ENCODE measurements at regions not wholly inside any gene's neighbourhood (a gene's known extent, or its start where the extent isn't known, plus 50 kb on each side); places are given as distances from the start of the nearest gene placed in this dataset.

DNA sequence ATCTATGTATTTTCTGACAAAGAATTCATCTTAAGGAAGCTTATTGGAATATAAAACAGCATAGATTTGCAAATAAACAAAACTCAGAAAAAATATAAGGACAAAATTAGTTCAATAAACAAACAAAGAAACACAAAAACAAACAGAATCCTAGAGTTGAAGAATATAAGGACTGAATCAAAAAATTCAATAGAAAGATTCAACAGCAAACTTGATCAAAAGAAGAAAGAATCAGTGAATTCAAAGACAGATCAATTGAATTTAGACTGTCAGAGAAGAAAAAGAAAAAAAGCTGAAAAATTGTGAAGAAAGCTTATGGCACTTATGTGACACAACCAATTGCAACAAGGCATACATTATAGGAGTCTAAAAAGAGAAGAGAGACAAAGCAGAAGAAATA lies 770.0 kb upstream of the RGS18 start:
- H3K4me3 ChIP-seq: no peak overlapping the region
- H3K4me1 ChIP-seq: no peaks in the 10 kb centered on the region
- intact Hi-C loops (cut with DNase I): no loop called here
- no peaks in the 10 kb centered on the region for H3K27me3 ChIP-seq
- no peaks in the 10 kb centered on the region for H3K9me3 ChIP-seq
- H3K27ac ChIP-seq: no peak overlapping the region
- no peaks in the 10 kb centered on the region for H3K36me3 ChIP-seq
- TF ChIP-seq POLR2AphosphoS5 (IDR thresholded peaks at IDR 0.05; ENCODE audit: insufficient read depth in 1 of 2, low read depth in 1 of 2): no peak
- TF ChIP-seq POLR2A (IDR thresholded peaks at IDR 0.05): no peak
- TF ChIP-seq, protein P1, sequence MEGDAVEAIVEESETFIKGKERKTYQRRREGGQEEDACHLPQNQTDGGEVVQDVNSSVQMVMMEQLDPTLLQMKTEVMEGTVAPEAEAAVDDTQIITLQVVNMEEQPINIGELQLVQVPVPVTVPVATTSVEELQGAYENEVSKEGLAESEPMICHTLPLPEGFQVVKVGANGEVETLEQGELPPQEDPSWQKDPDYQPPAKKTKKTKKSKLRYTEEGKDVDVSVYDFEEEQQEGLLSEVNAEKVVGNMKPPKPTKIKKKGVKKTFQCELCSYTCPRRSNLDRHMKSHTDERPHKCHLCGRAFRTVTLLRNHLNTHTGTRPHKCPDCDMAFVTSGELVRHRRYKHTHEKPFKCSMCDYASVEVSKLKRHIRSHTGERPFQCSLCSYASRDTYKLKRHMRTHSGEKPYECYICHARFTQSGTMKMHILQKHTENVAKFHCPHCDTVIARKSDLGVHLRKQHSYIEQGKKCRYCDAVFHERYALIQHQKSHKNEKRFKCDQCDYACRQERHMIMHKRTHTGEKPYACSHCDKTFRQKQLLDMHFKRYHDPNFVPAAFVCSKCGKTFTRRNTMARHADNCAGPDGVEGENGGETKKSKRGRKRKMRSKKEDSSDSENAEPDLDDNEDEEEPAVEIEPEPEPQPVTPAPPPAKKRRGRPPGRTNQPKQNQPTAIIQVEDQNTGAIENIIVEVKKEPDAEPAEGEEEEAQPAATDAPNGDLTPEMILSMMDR (IDR thresholded peaks at IDR 0.05): no peak
- DNase-seq (ENCODE audit: extremely low spot score in 2 of 2): no peak

DNA sequence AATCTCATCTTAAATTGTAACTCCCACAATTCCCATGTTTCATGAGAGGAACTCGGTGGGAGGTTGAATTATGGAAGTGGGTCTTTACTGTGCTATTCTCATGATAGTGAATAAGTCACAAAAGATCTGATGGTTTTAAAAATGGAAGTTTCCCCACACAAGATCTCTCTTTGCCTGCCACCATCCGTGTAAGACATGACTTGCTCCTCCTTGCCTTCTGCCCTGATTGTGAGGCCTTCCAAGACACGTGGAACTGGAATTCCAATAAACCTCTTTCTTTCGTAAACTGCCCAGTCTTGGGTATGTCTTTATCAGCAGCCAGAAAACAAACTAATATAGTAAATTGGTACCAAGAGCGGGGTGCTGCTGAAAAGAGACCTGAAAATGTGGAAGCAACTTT lies 761.6 kb upstream of the RGS18 start:
- no peak overlapping the region for H3K27ac ChIP-seq
- H3K9me3 ChIP-seq: no peaks in the 10 kb centered on the region
- no peak overlapping the region for H3K4me3 ChIP-seq
- no peak for DNase-seq (ENCODE audit: extremely low spot score in 2 of 2)
- no peaks in the 10 kb centered on the region for H3K36me3 ChIP-seq
- intact Hi-C loops (cut with DNase I): no loop called here
- no peaks in the 10 kb centered on the region for H3K4me1 ChIP-seq
- TF ChIP-seq POLR2A (IDR thresholded peaks at IDR 0.05): no peak
- TF ChIP-seq, protein P1 (IDR thresholded peaks at IDR 0.05): no peak
- no peak for TF ChIP-seq POLR2AphosphoS5 (IDR thresholded peaks at IDR 0.05; ENCODE audit: insufficient read depth in 1 of 2, low read depth in 1 of 2)
- H3K27me3 ChIP-seq: no peaks in the 10 kb centered on the region

DNA sequence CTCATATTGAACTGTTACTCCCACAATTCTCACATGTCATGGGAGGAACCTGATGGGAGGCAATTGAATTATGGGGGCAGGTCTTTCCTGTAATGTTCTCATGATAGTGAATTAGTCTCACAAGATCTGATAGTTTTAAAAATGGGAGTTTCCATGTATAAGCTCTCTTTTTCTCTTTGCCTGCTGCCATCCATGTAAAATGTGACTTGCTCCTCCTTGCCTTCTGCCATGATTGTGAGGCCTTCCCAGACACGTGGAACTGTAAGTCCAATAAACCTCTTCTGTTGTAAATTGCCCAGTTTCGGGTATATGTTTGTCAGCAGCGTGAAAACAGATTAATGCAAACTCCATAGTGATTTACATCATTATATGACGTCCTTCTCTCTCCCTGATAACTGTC lies 759.7 kb upstream of the RGS18 start:
- intact Hi-C loops (cut with DNase I): no loop called here
- Histone ChIP-seq H3K9me3 (no peaks in the 10 kb centered on the region), H3K4me1 (no peaks in the 10 kb centered on the region), H3K4me3 (no peak overlapping the region), H3K36me3 (no peaks in the 10 kb centered on the region), H3K27me3 (no peaks in the 10 kb centered on the region), H3K27ac (no peak overlapping the region)
- no peak for DNase-seq (ENCODE audit: extremely low spot score in 2 of 2)
- TF ChIP-seq, protein P1 (IDR thresholded peaks at IDR 0.05): no peak
- TF ChIP-seq POLR2AphosphoS5 (IDR thresholded peaks at IDR 0.05; ENCODE audit: insufficient read depth in 1 of 2, low read depth in 1 of 2) (no peak), POLR2A (IDR thresholded peaks at IDR 0.05) (no peak)

DNA sequence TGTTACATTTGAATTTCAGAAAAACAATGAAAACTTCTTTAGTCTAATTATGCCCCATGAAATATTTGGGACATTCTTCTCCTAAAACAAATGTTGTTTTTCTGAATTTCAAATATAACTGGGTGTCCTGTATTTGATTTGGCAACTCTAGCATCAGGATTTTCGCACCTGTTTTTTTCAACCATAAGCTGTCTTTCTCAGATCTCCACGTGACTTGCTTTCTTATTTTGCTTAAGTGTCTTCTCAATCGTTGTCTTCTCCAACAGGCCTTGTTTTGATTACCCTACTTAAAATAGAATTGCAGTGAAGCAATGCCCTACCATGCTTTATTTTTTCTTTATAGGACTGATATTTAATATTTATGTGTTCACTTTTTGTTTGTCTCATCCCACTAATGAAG lies 752.8 kb upstream of the RGS18 start:
- no peaks in the 10 kb centered on the region for H3K27me3 ChIP-seq
- intact Hi-C loops (cut with DNase I): no loop called here
- no peak overlapping the region for H3K27ac ChIP-seq
- DNase-seq (ENCODE audit: extremely low spot score in 2 of 2): no peak
- H3K4me1 ChIP-seq: no peaks in the 10 kb centered on the region
- H3K36me3 ChIP-seq: no peaks in the 10 kb centered on the region
- no peak for TF ChIP-seq POLR2A (IDR thresholded peaks at IDR 0.05)
- TF ChIP-seq POLR2AphosphoS5 (IDR thresholded peaks at IDR 0.05; ENCODE audit: insufficient read depth in 1 of 2, low read depth in 1 of 2): no peak
- TF ChIP-seq, protein P1 (IDR thresholded peaks at IDR 0.05): no peak
- H3K9me3 ChIP-seq: no peaks in the 10 kb centered on the region
- no peak overlapping the region for H3K4me3 ChIP-seq

DNA sequence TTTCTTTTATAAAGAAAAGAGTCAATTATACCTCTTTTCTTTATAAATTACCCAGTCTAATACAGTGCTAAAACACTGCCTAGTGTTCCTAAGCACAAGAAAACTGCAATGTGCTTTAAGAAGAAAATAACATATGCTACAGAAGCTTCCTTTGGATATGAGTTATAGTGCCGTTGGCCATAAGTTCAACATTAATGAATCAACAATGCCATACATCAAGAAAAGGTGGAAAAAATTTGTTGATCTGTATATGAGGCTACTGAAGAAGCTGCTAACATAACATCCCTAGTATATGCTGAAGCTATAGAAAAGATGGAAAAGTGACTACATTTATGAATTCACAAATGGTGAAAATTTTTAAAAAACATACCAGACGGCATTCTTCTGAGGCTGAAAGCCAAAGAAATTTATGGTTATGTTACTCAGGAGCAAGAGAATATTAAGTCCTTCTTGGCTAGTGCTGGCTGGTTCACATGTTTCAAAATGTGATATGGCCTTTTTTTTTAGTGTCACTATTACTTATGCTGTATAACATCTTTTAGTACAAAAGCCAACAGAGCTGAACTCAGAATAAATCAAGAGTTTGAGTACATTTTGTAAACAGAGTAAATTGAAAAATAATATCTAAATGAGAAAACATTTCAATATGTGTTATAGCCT lies 743.2 kb upstream of the RGS18 start:
- H3K36me3 ChIP-seq: no peaks in the 10 kb centered on the region
- no peaks in the 10 kb centered on the region for H3K27me3 ChIP-seq
- no peaks in the 10 kb centered on the region for H3K9me3 ChIP-seq
- H3K27ac ChIP-seq: no peak overlapping the region
- no peaks in the 10 kb centered on the region for H3K4me1 ChIP-seq
- H3K4me3 ChIP-seq: no peak overlapping the region
- TF ChIP-seq POLR2AphosphoS5 (IDR thresholded peaks at IDR 0.05; ENCODE audit: insufficient read depth in 1 of 2, low read depth in 1 of 2): no peak
- TF ChIP-seq, protein P1 (IDR thresholded peaks at IDR 0.05): no peak
- TF ChIP-seq POLR2A (IDR thresholded peaks at IDR 0.05): no peak
- intact Hi-C loops (cut with DNase I): no loop called here
- no peak for DNase-seq (ENCODE audit: extremely low spot score in 2 of 2)

Data from vagina (tissue), 2 donors.